IPS DF 19.7 (cell line): ENCODE measurements at regions not wholly inside any gene's neighbourhood (a gene's known extent, or its start where the extent isn't known, plus 50 kb on each side); places are given as distances from the start of the nearest gene placed in this dataset.
"Not testable (repeated sequence)": the region's sequence is repeated elsewhere in the genome, so short reads cannot be mapped to it uniquely, and the experiment has no call there.

Source experiments
- DNase-seq: peaks from one replicate; pipeline ENCODE4 v3.0.0-alpha.2; 2013; ENCODE audit warnings: low read depth, low spot score

DNA sequence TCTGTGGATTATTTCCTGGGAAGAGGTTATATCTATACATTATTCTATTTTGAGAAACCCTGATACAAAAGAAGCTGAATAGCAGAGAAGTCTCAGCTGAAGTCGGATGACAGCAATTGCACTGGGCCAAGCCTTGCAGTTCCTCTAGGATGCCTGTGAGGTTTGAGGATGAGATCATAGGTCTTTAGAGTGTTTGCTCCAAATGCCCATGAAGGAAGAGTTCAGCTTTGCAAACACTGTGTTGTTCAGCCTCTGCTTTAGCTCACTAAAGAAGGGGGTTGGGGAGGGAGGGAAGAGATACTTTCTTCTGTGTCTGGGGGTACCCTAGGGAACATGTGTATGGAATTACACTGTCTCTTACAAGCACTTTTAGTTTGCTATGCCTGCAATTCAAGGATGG is 282.5 kb upstream of the NRP1 start:
- no peak for DNase-seq

DNA sequence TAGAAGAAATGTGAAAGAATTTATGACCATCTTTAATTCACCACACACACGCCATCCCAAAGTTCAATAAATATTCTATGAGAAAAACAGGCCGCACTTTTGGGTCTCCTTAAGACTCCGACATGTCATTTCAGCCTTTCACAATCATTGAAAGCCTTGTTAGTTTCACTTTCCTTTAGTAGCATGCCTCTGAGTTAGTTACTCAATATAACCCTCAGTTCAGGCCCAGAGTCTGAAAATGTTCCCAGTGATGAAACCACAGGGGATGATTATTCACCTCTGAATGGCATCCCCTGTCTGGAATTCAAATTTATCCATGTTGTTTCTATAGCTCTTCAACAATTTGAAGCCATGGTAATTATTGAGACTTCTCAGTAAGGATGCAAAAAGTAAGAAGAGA is 278.1 kb upstream of the NRP1 start:
- no peak for DNase-seq

DNA sequence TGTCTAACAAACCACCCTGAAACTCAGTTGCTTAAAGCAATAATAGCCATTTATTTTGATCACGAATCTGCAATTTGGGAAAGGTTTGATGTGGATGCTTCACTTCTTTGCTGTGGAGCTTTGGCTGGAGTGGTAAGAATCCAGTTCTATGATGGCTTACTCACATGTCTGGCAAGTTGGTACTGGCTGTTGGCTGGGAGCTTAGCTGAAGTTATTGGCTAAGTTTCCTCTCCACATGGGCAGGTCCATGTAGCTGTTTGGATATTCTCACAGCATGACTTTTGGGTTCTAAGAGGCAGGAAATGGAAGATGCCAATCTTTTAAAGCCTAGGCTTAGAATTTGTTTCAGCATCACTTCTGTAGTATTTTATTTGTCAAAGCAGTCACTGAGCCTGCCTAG is 277.6 kb upstream of the NRP1 start:
- no peak for DNase-seq

DNA sequence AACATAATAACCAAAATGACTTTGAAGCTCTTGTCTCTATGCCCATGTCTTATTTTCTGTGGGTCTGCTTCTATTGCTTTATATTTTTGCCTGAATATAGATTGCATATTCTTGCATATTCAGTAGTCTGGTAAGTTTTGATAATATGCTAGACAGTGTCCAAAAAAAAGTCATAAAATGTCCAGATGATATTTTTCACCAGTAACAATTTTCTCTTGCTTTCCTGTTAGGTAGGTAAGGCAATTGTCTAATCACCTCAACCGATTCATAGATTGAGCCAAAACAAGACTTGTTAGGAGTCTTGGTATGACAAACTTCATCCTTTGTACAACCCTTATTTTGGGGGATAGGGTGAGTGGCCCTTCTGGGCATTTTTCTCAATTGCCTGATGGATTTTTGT is 277.0 kb upstream of the NRP1 start:
- no peak for DNase-seq

DNA sequence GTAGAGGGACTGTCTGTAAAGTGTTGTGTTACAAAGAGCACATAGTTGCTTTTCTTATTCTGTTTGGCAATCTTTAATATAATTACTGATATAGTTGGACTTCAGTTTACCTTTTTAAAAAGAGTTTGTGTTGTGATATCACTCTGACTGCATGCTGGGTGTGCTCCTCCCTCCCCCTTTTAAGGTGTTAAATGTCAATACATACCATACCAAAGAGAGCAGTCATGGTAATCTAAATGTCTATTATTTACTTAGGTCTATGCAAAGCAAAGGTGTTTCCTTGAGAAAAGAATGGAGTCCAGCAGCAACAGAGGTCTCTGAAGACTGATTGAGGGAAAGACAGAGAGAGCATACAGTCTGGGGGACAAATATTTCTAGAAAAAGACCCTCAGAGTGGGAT is 275.1 kb upstream of the NRP1 start:
- DNase-seq = no peak

DNA sequence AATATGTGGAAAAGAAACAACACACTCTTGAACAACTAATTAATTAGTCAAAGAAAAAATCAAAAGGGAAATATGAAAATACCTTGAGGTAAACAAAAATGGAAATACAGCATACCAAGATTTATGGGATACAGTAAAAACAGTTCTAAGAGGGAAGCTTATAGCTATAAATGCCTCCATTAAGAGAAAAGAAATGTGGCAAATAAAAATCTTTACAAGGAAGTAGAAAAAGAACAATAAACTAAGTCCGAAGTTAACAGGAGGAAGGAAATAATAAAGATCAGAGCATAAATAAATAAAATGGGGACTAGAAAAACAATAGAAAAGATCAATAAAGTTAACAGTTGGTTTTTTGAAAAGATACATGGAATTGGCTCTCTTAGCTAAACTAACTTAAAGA is 267.8 kb upstream of the NRP1 start:
- no peak for DNase-seq

DNA sequence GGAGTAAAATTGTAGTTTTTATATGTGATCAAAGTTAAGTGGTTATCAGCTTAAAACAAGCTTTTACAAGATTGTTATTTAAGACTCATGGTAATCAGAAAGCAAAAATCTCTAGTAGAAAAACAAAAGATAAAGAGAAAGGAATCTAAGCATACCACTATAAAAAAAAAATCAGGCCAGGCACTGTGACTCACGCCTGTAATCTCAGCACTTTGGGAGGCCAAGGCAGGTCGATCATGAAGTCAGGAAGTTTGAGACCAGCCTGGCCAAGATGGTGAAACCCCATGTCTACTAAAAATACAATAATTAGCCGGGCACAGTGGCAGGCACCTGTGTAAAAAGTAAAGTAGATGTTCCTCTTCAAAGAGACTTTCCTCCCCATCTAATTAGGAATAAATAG is 265.9 kb upstream of the NRP1 start:
- no peak for DNase-seq

DNA sequence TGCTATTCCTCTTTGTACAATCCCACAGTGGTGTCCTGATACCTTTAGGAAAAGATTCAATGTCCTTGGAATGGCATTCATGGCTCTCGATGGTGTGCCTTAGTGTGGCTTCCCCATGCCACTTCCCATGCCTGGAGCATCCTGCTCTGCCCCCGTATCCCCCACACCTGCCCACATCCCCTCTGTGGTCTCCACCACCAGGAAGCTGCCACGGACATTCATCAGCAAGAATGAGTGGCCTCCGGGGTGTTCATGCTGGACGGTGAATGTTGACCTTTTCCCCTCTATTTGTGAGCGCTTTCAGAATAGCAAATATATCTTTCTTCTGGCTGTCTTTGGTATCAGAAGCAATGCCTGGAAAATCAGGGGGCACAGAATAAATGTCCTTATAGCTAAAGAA is 262.0 kb upstream of the NRP1 start:
- DNase-seq = no peak

DNA sequence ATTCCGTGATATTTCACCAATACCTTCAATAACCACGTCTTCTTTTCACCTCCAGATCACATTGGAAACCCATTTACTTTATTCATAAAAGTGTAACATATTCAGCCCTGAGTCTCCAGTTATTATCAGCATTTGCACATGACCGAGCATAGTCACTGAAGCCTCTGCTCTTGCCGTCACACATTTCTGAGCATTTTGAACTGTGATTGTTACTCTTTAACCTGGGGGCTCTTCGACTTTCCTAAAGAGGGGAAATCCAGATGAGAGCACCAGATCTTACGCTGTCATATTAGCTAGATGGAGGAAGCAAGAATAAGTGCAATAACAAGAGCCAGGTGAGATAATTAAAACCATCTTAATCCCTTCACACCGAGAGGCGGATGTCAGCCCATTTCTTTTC is 260.0 kb upstream of the NRP1 start:
- no peak for DNase-seq

DNA sequence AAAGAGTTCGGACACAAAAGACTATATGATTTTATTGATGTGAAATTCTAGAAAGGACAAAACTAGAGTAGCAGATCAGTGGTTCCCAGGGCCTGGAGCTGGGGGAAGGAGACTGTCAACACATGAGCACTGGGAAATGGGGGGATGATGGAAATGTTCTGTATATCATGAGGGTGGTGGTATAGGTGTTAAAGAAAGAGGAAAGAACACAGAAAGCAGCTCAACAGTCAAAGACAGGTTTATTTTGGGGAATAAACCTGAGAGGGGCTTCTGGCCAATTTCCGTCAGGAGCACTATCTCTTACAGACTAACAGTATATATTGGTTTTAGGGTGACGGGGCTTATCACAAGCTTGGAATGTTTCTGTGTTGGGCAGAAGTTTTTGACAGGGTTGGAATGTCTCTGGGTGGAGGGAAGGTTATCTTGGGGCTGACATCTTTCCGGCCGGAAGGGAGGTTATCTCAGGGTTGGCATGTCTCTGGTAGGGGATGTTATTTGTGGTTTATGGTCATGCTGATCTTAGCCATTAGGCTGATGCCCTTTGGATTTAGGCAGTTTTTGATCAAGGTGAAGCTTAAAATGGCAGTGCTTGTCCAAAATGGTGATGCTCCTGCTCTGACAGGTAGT is 254.6 kb upstream of the NRP1 start:
- DNase-seq = no peak

DNA sequence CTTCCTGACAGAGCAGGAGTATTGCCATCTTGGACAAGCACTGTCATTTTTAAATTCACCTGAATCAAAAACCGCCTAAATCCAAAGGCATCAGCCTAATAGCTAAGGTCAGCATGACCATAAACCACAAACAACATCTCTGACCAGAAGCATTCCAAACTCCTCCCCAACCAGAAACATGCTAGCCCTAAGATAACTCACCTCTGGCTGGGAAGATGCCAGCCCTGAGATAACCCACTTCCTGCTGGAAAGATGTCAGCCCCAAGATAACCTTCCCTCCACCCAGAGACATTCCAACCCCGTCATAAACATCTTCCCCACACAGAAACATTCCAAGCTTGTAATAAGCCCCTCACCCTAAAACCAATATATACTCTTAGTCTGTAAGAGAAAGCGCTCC is 250.1 kb upstream of the NRP1 start:
- DNase-seq = not testable (repeated sequence)

DNA sequence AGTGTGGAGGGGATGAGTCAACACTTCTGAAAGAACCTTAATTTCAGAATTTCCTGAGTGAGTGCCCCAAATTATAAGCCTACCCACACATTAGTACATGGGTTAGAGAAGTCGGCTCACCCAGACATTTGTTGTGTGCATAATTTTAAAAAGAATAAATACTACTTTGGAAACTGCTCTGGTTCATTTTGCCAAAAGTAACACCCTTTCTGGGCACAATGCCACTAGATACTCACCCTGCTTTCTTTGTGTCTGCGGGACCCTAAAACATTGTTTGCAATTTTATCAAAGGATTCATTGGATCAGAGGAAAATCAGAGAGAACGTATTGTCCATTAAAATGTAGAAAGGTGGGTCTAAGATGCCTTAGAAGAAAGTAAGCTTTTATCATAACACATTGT is 245.5 kb upstream of the NRP1 start:
- DNase-seq = no peak

DNA sequence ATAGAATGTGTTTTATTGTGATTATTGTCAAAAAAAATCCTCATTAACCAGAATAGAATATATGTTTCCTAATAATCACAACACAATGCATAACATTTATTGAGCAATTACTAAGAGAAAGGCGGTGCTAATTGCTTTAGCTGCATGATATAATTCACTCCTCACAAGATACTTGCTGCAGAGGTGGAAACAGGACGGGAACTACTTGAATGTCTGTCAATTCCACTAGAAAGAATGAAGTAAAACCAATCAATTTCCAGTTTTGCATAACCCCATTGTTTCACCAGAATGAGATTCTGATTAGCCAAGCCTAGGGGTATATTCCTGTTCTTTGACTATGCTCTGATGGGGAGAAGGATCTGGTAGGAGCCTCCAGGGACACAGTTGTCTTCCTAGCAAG is 239.1 kb upstream of the NRP1 start:
- DNase-seq = no peak

DNA sequence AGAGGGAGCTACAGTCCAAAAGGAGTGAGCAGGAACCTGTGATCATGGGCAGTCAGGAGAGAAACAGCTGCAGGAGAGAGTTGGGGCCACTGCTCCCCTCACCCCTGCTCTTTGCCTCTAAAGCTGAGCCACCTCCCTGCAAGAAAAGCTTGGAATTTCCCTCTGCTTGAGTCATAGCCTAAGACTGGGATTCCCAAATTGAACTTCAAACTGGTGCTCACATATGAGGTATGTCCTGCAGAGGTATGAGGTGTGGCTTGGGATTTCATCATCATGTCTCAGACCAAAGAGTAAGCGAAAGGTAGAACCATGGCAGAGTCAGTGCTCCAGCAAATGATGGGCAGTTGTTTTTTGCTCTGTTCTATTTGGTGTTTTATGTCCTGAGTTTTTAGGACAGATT is 237.1 kb upstream of the NRP1 start:
- no peak for DNase-seq

DNA sequence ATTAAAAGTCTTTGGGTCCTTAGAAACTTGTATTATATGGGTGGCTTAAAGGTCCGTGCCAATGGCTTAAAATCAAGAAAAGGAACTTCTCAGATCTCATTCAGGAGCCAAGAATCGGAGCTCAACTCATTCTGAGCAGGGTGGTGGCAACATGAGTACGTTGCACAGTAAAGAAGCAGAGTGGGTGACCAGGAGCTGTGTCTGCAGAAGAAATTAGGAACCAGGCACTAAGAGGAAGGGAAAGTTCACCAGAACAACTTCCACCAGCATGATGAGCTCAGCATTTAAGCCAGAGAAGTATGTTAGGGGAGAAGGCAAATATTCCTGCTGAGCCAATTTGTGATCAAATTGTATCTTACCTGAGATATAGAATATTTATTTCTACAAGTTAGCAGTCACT is 236.0 kb upstream of the NRP1 start:
- no peak for DNase-seq

DNA sequence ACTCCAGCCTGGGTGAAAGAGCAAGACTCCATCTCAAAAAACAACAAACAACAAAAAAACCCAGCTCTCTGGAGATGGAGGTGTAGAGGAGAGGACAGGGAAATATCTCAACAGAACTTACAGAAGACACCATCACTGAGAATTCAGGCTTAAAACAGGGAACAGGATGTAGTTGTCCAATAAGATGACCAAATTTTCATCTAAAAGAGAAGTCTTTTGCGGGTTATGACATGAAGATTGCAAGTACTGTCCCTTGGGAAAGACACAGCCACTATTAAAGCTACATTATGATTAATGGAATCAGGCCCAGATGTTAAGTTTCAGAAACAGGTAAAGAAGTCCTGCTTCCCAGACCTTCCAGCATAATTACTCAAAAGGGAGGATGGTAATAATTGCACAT is 235.2 kb upstream of the NRP1 start:
- DNase-seq = no peak

DNA sequence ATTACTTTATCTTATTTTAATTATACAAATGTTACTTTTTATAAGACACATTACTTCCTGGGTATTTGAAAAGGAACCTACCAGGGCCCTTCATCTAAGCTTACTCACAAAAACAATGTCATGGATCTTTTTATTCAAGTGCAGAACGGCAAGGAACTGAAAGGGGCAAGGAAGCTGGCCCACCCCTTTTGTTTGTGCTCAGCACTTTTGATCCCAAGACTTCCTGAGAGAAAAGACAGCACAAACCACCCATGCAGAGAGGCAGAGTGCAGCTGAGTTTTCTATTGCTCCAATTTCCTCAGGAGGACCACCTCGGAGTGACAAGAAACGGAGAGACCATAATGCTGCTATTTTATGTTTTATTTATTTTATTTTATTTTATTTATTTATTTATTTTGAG is 232.0 kb upstream of the NRP1 start:
- DNase-seq = peak; percentile 60

DNA sequence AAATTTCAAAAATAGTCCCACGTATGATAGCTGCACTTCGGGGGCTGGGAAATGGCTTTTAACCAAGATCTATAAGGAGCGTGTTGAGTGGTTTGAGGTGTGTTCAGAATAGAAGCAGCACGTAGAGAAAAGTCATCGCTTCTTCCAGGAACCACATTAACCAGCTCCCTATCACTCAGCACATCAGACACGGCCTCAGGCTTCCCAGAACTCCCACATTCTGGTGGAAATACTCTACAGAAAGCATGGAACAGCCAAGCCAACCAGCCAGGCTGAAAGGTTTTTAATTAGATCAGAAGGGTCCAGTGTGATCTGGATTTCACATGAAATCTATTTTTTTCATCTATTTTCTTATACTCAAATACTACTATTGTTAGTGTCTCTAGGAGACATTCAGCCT is 231.5 kb upstream of the NRP1 start:
- DNase-seq = no peak

DNA sequence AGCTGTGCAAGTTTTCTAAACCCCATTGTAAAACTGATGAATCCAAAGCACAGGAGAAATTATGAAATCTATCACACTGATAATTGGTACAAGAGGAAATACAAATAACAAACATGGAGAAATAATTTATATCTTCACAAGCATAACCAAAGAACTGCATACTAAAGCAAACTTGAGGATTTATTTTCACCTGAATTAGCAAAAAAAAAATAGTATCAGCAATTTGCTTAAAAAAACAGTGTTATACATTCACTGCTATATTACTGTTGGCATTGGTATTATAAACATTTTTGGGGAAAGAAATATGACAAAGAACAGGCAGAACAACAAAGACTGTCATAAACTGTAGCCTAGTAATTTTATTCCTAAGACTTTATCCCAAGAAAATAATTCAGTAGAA is 230.8 kb upstream of the NRP1 start:
- no peak for DNase-seq

DNA sequence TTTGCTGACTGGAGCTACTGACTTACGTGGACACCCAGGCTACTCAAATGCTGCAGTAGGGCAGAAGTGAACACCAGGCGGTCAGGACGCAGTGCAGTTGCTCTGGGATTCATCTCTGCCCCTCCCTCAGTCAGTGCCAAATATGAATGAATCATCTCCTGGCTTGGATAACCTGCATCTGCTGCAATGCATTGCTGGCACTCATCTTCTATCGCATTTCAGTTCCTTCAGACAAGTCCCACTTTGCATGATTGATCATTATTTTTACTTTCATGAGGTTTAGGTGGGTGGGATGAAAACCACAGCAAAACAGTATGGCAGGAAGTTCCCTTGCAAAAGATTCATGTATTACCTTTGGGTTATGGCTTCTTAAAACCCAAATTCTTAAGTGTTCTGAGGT is 224.6 kb upstream of the NRP1 start:
- DNase-seq = no peak

DNA sequence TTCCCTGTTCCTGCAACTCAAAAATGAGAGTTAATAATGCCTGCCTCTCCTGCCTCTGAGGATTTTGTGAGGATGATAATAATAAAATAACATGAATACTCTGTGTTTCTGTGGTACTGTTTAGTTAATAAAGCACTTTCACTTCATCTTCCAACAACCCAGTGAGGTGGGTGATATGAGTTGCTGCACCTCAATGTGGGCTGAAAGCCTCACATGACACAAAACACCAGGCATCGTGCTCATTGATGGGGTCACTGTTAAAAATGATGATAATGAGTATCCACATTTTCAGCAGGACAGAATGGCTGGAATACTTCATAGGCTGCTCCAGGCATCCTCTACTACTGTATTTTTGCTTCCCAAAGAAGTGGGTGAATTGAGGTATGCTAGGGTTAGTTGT is 222.8 kb upstream of the NRP1 start:
- no peak for DNase-seq

DNA sequence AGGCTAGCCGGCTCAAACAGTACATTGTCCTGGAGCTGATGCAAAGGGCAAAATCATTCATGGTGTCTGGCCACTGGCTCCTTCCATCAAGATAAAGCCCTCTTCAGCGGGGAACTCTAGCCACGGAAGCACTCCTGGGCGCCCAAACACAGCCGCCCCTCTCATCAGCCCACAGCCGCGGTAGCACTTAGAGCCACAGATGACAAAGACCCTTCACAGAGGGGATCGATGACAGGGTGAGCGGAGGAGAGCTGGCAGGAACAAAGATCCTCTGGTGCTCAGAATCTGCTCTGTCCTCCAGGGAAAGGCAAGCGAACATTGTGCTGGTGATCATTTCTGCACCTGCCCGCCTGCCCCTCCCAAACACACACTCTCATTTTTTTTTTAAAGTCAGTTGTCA is 222.2 kb upstream of the NRP1 start:
- no peak for DNase-seq

DNA sequence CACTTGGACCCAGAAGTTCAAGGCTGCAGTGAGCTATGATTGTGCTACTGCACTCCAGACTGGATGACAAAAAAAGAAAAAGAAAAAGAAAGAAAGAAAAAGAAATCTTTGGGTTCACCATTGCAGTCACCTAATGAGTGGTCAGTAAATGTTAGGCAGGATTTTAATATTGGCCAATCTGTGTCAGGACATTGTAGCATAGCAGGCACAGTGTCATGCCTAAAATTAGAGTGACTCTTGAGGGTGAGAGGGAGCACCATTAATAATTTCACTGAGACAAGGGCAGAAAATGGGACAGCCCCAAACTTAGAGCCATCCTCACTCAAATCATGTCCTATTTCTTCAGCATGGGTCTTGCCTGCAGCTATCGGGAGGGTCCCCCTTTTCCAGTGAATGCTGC is 221.6 kb upstream of the NRP1 start:
- DNase-seq = no peak

DNA sequence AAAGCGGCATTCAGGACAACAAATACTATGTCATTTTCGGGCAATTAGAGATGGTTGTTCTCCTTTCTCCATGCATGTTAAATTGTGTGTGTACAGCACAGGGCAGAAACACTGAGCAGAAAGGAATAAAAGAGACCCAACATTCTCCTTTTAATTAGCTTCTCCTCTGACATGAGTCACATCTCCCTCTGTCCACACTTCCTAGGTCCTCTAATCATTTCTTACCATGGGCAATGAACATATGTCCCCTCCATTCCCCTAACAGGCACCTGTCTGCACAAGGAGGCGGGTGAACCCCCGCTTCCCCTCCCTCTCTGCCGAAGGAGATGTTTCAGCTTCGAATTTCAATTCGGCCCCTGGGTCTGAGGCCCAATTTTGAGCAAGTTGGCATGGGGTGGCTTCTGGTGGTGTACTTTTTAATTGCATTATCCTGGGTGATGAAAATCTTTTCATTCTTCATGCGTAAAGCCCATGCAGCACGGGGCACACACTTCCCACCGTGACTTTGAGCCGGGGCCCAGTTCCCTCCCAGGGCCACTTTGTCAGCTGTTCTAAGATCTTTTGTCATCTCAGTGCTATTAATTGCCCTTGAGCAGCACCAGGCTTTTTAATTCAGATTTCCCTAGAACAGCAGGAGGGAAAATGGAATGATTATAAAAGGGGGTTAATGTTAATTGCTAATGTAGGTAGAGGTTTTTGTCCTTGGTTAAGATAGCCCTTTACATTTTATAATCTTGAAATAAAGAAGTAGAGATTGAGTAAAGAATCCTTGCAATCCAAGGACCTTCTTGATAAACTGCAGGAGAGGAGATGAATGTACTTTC is 219.5 kb upstream of the NRP1 start:
- DNase-seq = no peak
